GM13976 (cell line): ENCODE measurements at regions not wholly inside any gene's neighbourhood (a gene's known extent, or its start where the extent isn't known, plus 50 kb on each side); places are given as distances from the start of the nearest gene placed in this dataset.

Experiments used
- DNase-seq: peaks from one replicate; pipeline ENCODE4 v3.0.0; 2012; ENCODE audit warnings: low spot score
- in situ Hi-C: fragments of 300-500 bp; cut with MboI; formaldehyde crosslinking; loops from one replicate; pipeline ENCODE4 v1.12.0; 2022; ENCODE audit warnings: low sequenced_read_pairs, mixed read lengths, inconsistent platforms; ENCODE audit not compliant: unreplicated experiment
- TF ChIP-seq, protein P1 (sequence below): IDR thresholded peaks from 2 replicates; pipeline ENCODE4 v1.5.1; 2012; ENCODE audit warnings: borderline replicate concordance, mild to moderate bottlenecking; ENCODE audit not compliant: insufficient read depth; ENCODE audit errors: extremely low read depth, missing control alignments, control extremely low read depth

GRCh38 chr7:49273897-49274296 lies 349.6 kb downstream of the CDC14C start:
- TF ChIP-seq, protein P1, sequence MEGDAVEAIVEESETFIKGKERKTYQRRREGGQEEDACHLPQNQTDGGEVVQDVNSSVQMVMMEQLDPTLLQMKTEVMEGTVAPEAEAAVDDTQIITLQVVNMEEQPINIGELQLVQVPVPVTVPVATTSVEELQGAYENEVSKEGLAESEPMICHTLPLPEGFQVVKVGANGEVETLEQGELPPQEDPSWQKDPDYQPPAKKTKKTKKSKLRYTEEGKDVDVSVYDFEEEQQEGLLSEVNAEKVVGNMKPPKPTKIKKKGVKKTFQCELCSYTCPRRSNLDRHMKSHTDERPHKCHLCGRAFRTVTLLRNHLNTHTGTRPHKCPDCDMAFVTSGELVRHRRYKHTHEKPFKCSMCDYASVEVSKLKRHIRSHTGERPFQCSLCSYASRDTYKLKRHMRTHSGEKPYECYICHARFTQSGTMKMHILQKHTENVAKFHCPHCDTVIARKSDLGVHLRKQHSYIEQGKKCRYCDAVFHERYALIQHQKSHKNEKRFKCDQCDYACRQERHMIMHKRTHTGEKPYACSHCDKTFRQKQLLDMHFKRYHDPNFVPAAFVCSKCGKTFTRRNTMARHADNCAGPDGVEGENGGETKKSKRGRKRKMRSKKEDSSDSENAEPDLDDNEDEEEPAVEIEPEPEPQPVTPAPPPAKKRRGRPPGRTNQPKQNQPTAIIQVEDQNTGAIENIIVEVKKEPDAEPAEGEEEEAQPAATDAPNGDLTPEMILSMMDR: no peak
- in situ Hi-C loops: no loop called here
- no peak for DNase-seq

DNA sequence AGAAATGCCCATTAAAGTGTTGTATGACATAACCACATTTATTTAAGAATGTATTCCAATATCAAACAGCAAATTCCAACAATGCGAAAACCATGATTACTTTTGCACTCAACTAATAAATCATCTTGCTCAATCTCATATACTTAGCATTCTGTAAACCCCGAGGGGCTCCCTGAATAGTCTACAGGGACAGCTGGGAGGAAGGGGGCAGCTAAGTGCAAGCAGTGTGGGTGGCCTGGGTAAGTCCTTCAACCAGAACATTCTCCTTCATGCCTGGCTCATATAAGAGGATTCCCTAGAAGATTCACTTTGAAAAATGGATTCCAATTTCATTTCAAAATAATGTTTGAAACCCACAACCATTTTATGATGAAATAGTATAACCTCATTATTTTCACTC lies 355.5 kb downstream of the CDC14C start:
- in situ Hi-C loops: no loop called here
- DNase-seq: no peak
- TF ChIP-seq, protein P1: no peak

DNA sequence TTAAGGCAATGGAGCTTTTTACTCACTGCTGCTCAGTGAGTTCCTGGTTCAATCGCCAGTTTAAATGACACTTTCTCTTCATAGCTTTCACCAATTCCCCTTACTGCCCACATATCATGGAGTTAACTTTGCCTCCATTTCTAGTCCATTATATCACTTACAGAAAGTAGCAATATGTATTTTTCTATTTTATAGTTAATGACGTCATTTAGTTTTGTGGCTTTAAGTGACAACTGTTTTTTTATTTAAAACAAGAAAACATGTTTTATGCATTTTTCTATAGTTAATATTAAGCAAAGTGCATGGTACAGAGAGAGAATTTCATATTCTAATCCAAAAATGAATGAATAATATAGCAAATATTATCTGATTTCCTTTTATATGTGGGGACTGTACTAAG lies 363.3 kb downstream of the CDC14C start:
- in situ Hi-C loops: no loop called here
- DNase-seq: no peak
- TF ChIP-seq, protein P1: no peak

DNA sequence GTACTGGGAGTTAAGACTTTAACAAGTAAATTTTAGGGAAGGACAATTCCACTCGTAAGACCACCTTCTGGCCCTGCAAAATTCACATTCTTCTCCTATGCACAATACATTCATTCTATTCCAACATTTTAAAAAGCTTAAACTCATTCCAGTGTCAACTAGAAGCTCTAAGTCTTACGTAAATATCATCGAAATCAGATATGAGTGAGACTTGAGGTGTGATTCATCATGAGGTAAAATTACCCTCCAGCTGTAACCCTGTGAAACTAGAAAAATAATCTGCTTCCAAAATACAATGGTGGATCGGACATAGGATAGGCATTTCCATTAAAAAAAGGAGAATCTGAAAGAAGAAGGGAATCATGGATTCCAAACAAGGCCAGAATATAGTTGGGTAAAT lies 370.3 kb downstream of the CDC14C start:
- in situ Hi-C loops: no loop called here
- no peak for DNase-seq

GRCh38 chr7:49295146-49295545 lies 370.8 kb downstream of the CDC14C start:
- TF ChIP-seq, protein P1: no peak
- no peak for DNase-seq
- in situ Hi-C loops: no loop called here

More for the DNA sequence above, 370.3 kb downstream of the CDC14C start:
- TF ChIP-seq, protein P1: no peak

GRCh38 chr7:49297958-49298357 lies 373.6 kb downstream of the CDC14C start:
- in situ Hi-C loops: no loop called here

More at GRCh38 chr7:49297958-49298357, 373.6 kb downstream of the CDC14C start:
- no peak for DNase-seq
- TF ChIP-seq, protein P1: no peak
